IMR-90 (cell line): ENCODE measurements at regions not wholly inside any gene's neighbourhood (a gene's known extent, or its start where the extent isn't known, plus 50 kb on each side); places are given as distances from the start of the nearest gene placed in this dataset.

ENCODE experiments used
- ATAC-seq: fragments of 200-7000 bp; cut with Tn5 transposase; 2 replicates; pipeline ENCODE4 v1.9.1; 2020; ENCODE audit warnings: low read depth, mild to moderate bottlenecking, moderate library complexity
- BruUV-seq: library from RNA; stranded (reverse); fragments of 400-500 nt; replicated peaks from 2 replicates; lab custom pipeline; 2021; lab: Mats Ljungman, UMichigan
- CTCF ChIA-PET: fragments of 300-600 bp; formaldehyde crosslinking; extraction: SDS; loops from one replicate; lab custom pipeline; 2021; ENCODE audit warnings: antibody characterized with exemption; lab: Yijun Ruan, JAX
- POLR2A ChIA-PET: fragments of 300-600 bp; sonication (Branson Sonifier 250); formaldehyde crosslinking; loops from one replicate; lab custom pipeline; 2022; ENCODE audit warnings: antibody characterized with exemption; ENCODE audit not compliant: unreplicated experiment; lab: Charles Lee
- DNase-seq: peaks from one replicate; pipeline ENCODE4 v3.0.0; 2013
- H2AFZ ChIP-seq: replicated peaks from 2 replicates; pipeline ENCODE3; 2013; ENCODE audit warnings: low read length, mild to moderate bottlenecking; ENCODE audit not compliant: poor library complexity
- H2AK5ac ChIP-seq: 2 replicates; pipeline ENCODE4 v1.6.1; 2013; ENCODE audit warnings: low read depth, low read length, inconsistent platforms
- H2AK9ac ChIP-seq: replicated peaks from 2 replicates; pipeline ENCODE3; 2013; ENCODE audit warnings: mild to moderate bottlenecking, low read depth, low read length, moderate library complexity; ENCODE audit not compliant: poor library complexity
- H2BK120ac ChIP-seq: 2 replicates; pipeline ENCODE4 v1.6.1; 2013; ENCODE audit warnings: low read depth, low read length, inconsistent platforms
- H2BK15ac ChIP-seq: 3 replicates; pipeline ENCODE4 v1.6.1; 2013; ENCODE audit warnings: low read depth, low read length, inconsistent platforms
- H2BK20ac ChIP-seq: 2 replicates; pipeline ENCODE4 v1.6.1; 2013; ENCODE audit warnings: low read depth, mild to moderate bottlenecking, inconsistent platforms, low read length, moderate library complexity
- H2BK5ac ChIP-seq: 2 replicates; pipeline ENCODE4 v1.6.1; 2013; ENCODE audit warnings: mild to moderate bottlenecking, low read depth, low read length, inconsistent platforms; ENCODE audit not compliant: poor library complexity, severe bottlenecking
- H3K14ac ChIP-seq: replicated peaks from 2 replicates; pipeline ENCODE4 v1.6.1; 2013; ENCODE audit warnings: low read depth, low read length, inconsistent platforms
- H3K18ac ChIP-seq: 2 replicates; pipeline ENCODE4 v1.6.1; 2013; ENCODE audit warnings: low read depth, low read length, control low read depth
- H3K23ac ChIP-seq: 2 replicates; pipeline ENCODE4 v1.6.1; 2013; ENCODE audit warnings: low read depth, low read length, inconsistent platforms
- H3K27ac ChIP-seq: 2 replicates; pipeline ENCODE4 v1.5.1; 2013; ENCODE audit warnings: mild to moderate bottlenecking, control low read depth, low read length; ENCODE audit not compliant: insufficient read depth
- H3K27me3 ChIP-seq: 2 replicates; pipeline ENCODE4 v1.6.1; 2013; ENCODE audit warnings: low read length; ENCODE audit not compliant: control insufficient read depth, insufficient read depth
- H3K36me3 ChIP-seq: 2 replicates; pipeline ENCODE4 v1.6.1; 2013; ENCODE audit warnings: low read length, mixed read lengths; ENCODE audit not compliant: control insufficient read depth, insufficient read depth
- H3K4ac ChIP-seq: 2 replicates; pipeline ENCODE4 v1.6.1; 2013; ENCODE audit warnings: low read depth, low read length, inconsistent platforms
- H3K4me1 ChIP-seq: 2 replicates; pipeline ENCODE4 v1.6.1; 2013; ENCODE audit warnings: low read length, mixed read lengths; ENCODE audit not compliant: control insufficient read depth, insufficient read depth
- H3K4me2 ChIP-seq: 2 replicates; pipeline ENCODE4 v1.6.1; 2013; ENCODE audit warnings: low read depth, mild to moderate bottlenecking, control low read depth, low read length, moderate library complexity
- H3K4me3 ChIP-seq: 2 replicates; pipeline ENCODE4 v1.5.1; 2013; ENCODE audit warnings: low read depth, mild to moderate bottlenecking, control low read depth, low read length, moderate library complexity; ENCODE audit not compliant: insufficient read depth
- H3K56ac ChIP-seq: 2 replicates; pipeline ENCODE4 v1.6.1; 2013; ENCODE audit warnings: low read length, inconsistent platforms; ENCODE audit not compliant: insufficient read depth; ENCODE audit errors: extremely low read depth
- H3K79me1 ChIP-seq, 2 experiments: 2 replicates each; pipeline ENCODE4 v1.6.1; 2013; ENCODE audit warnings: low read length in 2 of 2, inconsistent platforms in 1 of 2, low read depth in 1 of 2
- H3K9ac ChIP-seq: 2 replicates; pipeline ENCODE4 v1.6.1; 2013; ENCODE audit warnings: low read depth, low read length, control low read depth
- H3K9me1 ChIP-seq: 2 replicates; pipeline ENCODE4 v1.6.1; 2013; ENCODE audit warnings: low read length, inconsistent platforms; ENCODE audit not compliant: insufficient read depth
- H3K9me3 ChIP-seq: 2 replicates; pipeline ENCODE4 v1.6.1; 2013; ENCODE audit warnings: low read length; ENCODE audit not compliant: control insufficient read depth, insufficient read depth
- H4K20me1 ChIP-seq: 2 replicates; pipeline ENCODE4 v1.6.1; 2013; ENCODE audit warnings: low read length, inconsistent platforms; ENCODE audit not compliant: insufficient read depth
- H4K5ac ChIP-seq: 2 replicates; pipeline ENCODE4 v1.6.1; 2013; ENCODE audit warnings: mild to moderate bottlenecking, low read depth, low read length, control low read depth
- H4K8ac ChIP-seq, 2 experiments: 2 replicates each; pipeline ENCODE4 v1.6.1; 2013; ENCODE audit warnings: low read depth in 2 of 2, low read length in 2 of 2, control low read depth in 1 of 2, inconsistent platforms in 1 of 2
- H4K91ac ChIP-seq: 2 replicates; pipeline ENCODE4 v1.6.1; 2013; ENCODE audit warnings: low read depth, low read length, inconsistent platforms; ENCODE audit not compliant: insufficient read depth
- CEBPB ChIP-seq: IDR thresholded peaks from 2 replicates; pipeline ENCODE4 v1.6.1; 2012; ENCODE audit warnings: low read depth, low read length, improper control_type of control experiment
- CHD1 ChIP-seq: IDR thresholded peaks from 2 replicates; pipeline ENCODE4 v1.6.1; 2012; ENCODE audit warnings: low read depth, low read length, improper control_type of control experiment
- CTCF ChIP-seq: conservative IDR thresholded peaks from 2 replicates; pipeline ENCODE4 v1.5.1; 2012; ENCODE audit warnings: mild to moderate bottlenecking, low read depth, low read length, improper control_type of control experiment
- FOS ChIP-seq: fragments of 150-350 bp; IDR thresholded peaks from 2 replicates; pipeline ENCODE4 v1.6.1; 2016; ENCODE audit warnings: low read depth, low read length
- MAFK ChIP-seq: IDR thresholded peaks from 2 replicates; pipeline ENCODE4 v1.6.1; 2012; ENCODE audit warnings: low read depth, low read length, improper control_type of control experiment
- MAZ ChIP-seq: IDR thresholded peaks from 2 replicates; pipeline ENCODE4 v1.6.1; 2012; ENCODE audit warnings: low read depth, mild to moderate bottlenecking, low read length, improper control_type of control experiment, moderate library complexity, borderline replicate concordance
- MXI1 ChIP-seq: IDR thresholded peaks from 2 replicates; pipeline ENCODE4 v1.6.1; 2012; ENCODE audit warnings: low read depth, mild to moderate bottlenecking, low read length, moderate library complexity, borderline replicate concordance
- NFE2L2 ChIP-seq: fragments of 150-350 bp; IDR thresholded peaks from 2 replicates; pipeline ENCODE4 v1.6.1; 2016; ENCODE audit warnings: low read depth, mild to moderate bottlenecking, low read length
- POLR2A ChIP-seq: IDR thresholded peaks from 2 replicates; pipeline ENCODE4 v1.6.1; 2012; ENCODE audit warnings: mild to moderate bottlenecking, low read depth, low read length
- RAD21 ChIP-seq: IDR thresholded peaks from 2 replicates; pipeline ENCODE4 v1.6.1; 2012; ENCODE audit warnings: low read length, improper control_type of control experiment
- RCOR1 ChIP-seq: IDR thresholded peaks from 2 replicates; pipeline ENCODE4 v1.6.1; 2012; ENCODE audit warnings: mild to moderate bottlenecking, low read length, improper control_type of control experiment; ENCODE audit not compliant: insufficient replicate concordance
- RFX5 ChIP-seq: IDR thresholded peaks from 2 replicates; pipeline ENCODE4 v1.8.0; 2012; ENCODE audit warnings: low read depth, mild to moderate bottlenecking, low read length, moderate library complexity
- SMC3 ChIP-seq: fragments of 150-350 bp; IDR thresholded peaks from 2 replicates; pipeline ENCODE4 v1.6.1; 2016; ENCODE audit warnings: low read depth, mild to moderate bottlenecking, antibody characterized with exemption, low read length, moderate library complexity
- USF2 ChIP-seq: fragments of 150-350 bp; IDR thresholded peaks from 2 replicates; pipeline ENCODE4 v1.6.1; 2017; ENCODE audit warnings: mild to moderate bottlenecking, antibody characterized with exemption, low read length, low read depth
- WGBS, 2 experiments: methylation state at CpG; one replicate each; pipeline versions ENCODE4 v1.1.5 to v1.1.7; 2013; ENCODE audit warnings: missing lambda C conversion rate in 2 of 2; ENCODE audit not compliant: insufficient read length in 1 of 2; ENCODE audit errors: extremely low coverage in 2 of 2; 5-methylcytosine and 5-hydroxymethylcytosine counted together
- dilution Hi-C: fragments of 300-500 bp; cut with HindIII; formaldehyde crosslinking; loops from one replicate; pipeline ENCODE4 v1.14.3; 2018; ENCODE audit warnings: low sequenced_read_pairs; ENCODE audit not compliant: unreplicated experiment
- in situ Hi-C: fragments of 300-500 bp; cut with MboI; formaldehyde crosslinking; loops from 3 replicates; pipeline ENCODE4 v1.14.3; 2019; ENCODE audit warnings: low sequenced_read_pairs, inconsistent platforms, mixed read lengths
- intact Hi-C: fragments of 100-400 bp; cut with micrococcal nuclease; formaldehyde crosslinking; loops from 2 replicates; pipeline ENCODE4 v1.10.0; 2022

GRCh38 chr5:124596595-124597421 lies 149.6 kb downstream of the ZNF608 start (continued):
- peak; percentile 91 for TF ChIP-seq NFE2L2
- TF ChIP-seq FOS = peak; percentile 93
- peak; percentile 65 for TF ChIP-seq RCOR1

- Histone ChIP-seq H3K4ac (no peak overlapping the region), H4K20me1 (no peaks in the 10 kb centered on the region), H3K14ac (no peak overlapping the region), H3K4me1 (peaks cover 3% of the 10 kb centered on the region), H4K5ac (no peak overlapping the region), H3K27me3 (no peaks in the 10 kb centered on the region), H3K9me3 (no peaks in the 10 kb centered on the region), H2BK20ac (no peak overlapping the region), H3K27ac (no peak overlapping the region), H2AFZ (no peak overlapping the region), H3K4me3 (no peak overlapping the region), H3K9me1 (peaks cover 3% of the 10 kb centered on the region; the same call in 1 of the 2 replicates), H2BK120ac (no peak overlapping the region), H3K18ac (no peak overlapping the region), H4K8ac (no peak overlapping the region), H4K91ac (no peak overlapping the region), H2BK5ac (no peak overlapping the region), H3K36me3 (no peaks in the 10 kb centered on the region), H3K79me1 (no peaks in the 10 kb centered on the region), H2AK5ac (no peak overlapping the region), H2BK15ac (no peak overlapping the region), H3K23ac (no peak overlapping the region), H3K9ac (no peak overlapping the region), H3K4me2 (no peak overlapping the region), H3K56ac (no peak overlapping the region), H2AK9ac (no peak overlapping the region)
- ATAC-seq (no peak), DNase-seq (no peak)
- ChIA-PET CTCF (no interaction called here), POLR2A (no interaction called here)
- WGBS, 2 experiments = no CpG with 5 or more reads among the region's 1 CpG
- in situ Hi-C loops = no loop called here
- dilution Hi-C loops = no loop called here
- BruUV-seq = no TSS peak
- intact Hi-C loops = no loop called here
- no peak for TF ChIP-seq MAFK
- TF ChIP-seq USF2 = no peak
- no peak for TF ChIP-seq RAD21
- TF ChIP-seq NFE2L2 = no peak
- TF ChIP-seq SMC3 = no peak
- no peak for TF ChIP-seq MXI1
- no peak for TF ChIP-seq RFX5
- no peak for TF ChIP-seq MAZ
- TF ChIP-seq CTCF = no peak
- no peak for TF ChIP-seq CEBPB
- TF ChIP-seq POLR2A = no peak
- no peak for TF ChIP-seq RCOR1
- TF ChIP-seq CHD1 = no peak
These were observed 152.5 kb downstream of the ZNF608 start for GRCh38 chr5:124593952-124594351.
